Stimulated activated CD8-positive, alpha-beta memory T cell treated with anti-CD3 and anti-CD28 coated beads, Interleukin-15, amount 100 ng/mL, for 1 hour (primary cell): ENCODE measurements at regions not wholly inside any gene's neighbourhood (a gene's known extent, or its start where the extent isn't known, plus 50 kb on each side); places are given as distances from the start of the nearest gene placed in this dataset.
"Not testable (repeated sequence)": the region's sequence is repeated elsewhere in the genome, so short reads cannot be mapped to it uniquely, and the experiment has no call there.

ENCODE experiments used
- DNase-seq: peaks from one replicate; pipeline ENCODE4 v3.0.0-alpha.2; 2020; ENCODE audit warnings: low read depth

DNA sequence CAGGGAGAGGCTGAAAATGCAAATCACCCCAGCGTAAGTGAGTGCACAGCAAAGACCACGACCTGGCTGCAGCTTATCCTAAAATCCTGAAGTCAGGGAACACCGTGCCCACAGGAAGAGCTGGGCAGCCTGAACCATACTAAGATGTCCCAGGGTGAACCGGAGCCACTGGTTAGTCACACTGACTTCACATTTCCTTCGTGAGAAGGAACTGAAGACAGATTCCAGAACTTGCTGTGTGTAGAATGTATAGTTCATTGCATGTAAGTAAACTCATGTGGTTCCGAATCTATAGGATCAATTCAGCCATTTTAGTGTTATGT lies 84.6 kb upstream of the NDUFV2 start:
- DNase-seq, result no peak

DNA sequence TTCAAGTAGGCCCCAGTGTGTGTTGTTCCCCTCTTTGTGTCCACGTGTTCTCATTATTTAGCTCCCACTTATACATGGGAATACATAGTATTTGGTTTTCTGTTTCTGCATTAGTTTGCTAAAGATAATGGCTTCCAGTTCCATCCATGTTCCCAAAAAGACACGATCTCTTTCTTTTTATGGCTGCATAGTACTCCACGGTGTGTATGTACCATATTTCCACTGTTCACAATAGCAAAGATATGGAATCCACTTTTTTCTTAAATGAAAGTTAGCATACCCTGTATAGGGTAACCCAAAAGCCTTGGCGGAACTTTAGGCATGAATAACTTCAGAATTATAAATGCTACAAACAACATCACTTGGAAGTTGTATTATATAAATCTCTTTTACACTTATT lies 83.4 kb upstream of the NDUFV2 start:
- no peak for DNase-seq

DNA sequence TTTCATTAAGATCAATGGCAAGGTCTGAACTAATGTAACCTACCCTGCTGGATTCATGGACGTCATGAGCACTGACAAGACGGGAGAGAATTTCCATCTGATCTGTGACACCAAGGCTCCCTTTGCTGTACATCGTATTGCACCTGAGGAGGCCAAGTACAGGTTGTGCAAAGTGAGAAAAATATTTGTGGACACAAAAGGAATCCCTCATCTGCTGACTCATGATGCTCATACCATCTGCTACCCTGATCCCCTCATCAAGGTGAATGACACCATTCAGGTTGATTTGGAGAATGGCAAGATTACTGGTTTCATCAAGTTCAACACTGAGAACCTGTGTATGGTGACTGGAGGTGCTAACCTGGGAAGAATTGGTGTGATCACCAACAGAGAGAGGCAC lies 82.3 kb upstream of the NDUFV2 start:
- no peak for DNase-seq

DNA sequence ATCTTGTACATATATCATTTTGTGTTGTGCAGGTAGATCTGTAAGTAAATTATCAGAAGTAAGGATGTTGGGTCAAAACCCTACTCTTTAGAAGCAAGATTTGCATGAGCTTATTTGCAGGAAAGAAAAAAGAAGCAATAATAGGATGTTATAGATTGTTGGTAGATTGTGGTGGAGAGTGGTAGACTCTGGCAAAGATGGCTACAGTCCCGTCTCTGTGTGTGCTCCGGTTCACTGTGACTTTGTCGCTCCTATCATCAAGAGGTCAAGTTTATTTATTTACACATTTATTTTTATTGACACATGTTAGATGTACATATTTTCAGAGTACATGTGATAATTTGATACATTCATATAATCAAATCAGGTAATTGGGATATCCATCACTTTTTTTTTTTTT lies 81.0 kb upstream of the NDUFV2 start:
- no peak for DNase-seq

DNA sequence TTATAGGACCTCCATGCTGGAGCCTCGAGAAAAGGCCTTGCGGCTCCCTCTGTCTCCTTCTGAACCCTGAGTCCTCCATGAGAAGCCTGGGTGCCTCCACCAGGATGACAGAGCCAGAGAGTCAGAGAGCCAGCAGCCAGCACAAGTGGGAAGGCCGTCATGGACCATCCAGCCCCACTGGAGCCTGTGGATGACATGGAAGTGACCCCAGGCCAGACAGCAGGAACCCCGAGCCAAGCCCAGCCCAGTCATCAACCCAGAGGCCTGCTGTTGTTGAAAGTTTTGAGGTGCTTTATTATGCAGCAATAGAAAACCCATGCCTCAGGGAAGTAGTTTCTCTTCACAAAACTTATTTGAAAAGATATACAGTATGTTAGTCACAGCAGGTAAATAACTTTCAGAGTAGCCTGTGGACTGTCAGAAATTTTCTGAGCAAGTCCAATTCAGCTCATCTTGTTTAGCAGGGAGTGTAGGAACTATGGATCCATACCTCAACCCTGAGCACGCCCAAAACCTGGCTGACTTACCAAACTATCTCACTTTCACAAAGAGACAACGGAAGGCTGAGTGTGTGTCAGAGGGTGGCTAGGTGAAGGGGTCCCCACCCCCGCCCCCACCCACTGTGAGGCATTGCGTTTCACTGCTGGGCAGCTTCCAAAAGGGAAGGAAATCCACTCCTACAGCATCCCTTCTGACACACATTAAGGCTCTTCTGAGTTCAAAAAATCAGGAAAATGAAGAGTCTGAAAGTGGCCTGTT lies 79.9 kb upstream of the NDUFV2 start:
- no peak for DNase-seq

DNA sequence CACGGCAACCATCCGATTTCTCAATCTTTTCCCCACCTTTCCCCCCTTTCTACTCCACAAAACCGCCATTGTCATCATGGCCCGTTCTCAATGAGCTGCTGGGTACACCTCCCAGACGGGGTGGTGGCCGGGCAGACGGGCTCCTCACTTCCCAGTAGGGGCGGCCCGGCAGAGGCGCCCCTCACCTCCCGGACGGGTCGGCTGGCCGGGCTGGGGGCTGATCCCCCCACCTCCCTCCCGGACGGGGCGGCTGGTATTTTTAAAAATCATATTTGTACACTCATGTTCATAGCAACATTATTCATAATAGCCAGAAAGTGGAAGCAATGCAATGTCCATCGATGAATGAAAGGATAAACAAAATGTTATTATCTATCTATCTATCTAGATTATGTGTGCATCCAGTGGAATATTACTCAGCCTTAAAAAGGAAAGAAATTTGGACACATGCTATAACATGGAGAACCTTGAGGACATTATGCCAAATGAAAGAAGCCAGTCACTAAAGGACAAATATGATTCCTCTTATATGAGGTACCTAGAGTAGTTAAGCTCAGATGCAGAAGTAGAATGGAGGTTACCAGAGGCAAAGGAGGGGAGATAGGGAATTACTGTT lies 78.4 kb upstream of the NDUFV2 start:
- not testable (repeated sequence) for DNase-seq

DNA sequence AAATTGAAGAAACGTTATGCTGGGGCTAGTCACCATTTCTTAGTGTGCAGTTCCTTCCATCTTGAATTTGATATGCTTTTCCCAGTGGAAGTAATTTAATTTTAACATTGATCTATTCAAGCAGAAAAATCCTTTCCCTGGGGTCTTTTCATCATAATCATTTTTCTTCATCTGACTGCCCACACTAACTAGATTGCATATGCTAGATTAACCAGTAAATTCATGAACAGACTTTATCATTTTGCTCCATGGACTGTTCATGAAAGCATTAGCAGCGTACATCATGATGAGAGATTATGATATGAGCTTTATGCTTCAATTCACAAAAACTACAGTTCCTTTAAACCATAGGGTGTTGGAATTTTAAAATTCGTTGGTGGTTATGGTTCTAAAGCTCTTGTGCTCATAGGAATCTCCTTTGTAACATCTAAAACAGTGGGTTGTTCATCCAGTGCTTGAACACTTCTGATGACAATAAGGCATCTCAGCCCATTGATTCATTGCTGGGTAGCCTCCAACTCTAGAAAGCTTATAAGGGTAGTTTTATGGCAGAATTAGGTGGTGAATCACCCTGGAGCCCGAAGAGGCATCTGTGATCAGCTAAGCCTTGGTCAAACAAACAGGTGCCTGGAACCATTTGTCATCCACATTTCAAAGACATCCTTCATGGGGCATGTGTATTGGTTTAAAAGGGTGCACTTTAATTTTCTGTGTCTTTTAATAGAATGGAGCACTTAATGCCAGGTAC lies 77.2 kb upstream of the NDUFV2 start:
- DNase-seq, result no peak

DNA sequence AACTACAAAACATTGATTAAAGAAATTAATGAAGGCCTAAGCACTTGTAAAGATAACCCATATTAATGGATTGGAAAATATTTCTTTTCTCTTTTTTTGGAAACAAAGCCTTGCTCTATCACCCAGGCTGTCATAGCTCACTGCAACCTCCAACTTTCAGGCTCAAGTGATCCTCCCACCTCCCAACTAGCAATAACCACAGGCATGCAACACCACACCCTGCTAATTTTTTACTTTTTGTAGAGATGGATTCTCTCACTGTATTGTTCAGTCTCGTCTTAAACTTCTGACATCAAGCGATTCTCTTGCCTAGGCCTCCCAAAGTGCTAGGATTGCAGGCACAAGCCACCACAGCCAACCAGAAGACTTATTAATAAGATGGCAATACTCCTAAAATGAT lies 73.4 kb upstream of the NDUFV2 start:
- DNase-seq, result no peak

DNA sequence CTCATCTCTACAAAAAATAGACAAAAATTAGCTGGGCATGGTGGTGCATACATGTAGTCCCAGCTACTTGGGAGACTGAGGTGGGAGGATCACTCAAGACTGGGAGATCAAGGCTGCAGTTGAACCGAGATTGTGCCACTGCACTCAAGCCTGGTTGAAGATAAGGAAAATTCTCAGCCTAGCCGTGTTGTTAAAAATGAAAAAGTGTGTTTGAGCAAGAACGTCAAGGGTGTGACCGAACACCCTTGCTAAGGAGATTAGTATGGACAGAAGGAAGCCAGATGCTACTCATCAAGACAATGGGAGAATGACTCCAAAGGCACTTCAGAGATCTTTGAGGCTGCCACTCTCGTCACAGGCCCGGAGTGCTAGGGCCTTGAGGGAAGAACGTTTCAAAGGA lies 70.0 kb upstream of the NDUFV2 start:
- no peak for DNase-seq

DNA sequence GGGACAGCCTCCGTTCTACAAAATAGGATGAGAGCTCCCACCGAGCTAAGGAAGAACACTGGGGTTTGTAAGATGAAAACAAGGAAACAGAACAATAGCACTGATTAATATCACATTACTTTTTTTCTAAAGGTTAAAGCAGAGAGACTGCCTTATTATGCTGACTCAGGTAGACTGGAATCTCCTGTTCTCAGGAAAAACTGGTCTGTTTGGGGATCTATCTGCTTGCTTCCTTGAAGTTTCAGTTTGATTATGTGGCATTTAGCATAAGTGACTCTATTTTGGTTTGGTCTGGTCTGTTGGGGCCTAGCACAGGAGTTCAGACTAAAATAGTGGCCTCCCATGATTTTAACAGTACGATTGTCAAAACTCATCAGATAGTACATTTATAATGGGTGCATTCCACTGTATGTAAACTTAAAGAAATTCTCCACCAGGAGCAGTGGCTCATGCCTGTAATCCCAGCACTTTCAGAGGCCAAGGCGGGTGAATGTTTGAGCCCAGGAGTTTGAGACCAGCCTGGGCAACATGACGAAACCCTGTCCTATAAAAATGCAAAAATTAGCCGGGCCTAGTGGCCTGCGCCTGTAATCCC lies 64.1 kb upstream of the NDUFV2 start:
- DNase-seq, result no peak

DNA sequence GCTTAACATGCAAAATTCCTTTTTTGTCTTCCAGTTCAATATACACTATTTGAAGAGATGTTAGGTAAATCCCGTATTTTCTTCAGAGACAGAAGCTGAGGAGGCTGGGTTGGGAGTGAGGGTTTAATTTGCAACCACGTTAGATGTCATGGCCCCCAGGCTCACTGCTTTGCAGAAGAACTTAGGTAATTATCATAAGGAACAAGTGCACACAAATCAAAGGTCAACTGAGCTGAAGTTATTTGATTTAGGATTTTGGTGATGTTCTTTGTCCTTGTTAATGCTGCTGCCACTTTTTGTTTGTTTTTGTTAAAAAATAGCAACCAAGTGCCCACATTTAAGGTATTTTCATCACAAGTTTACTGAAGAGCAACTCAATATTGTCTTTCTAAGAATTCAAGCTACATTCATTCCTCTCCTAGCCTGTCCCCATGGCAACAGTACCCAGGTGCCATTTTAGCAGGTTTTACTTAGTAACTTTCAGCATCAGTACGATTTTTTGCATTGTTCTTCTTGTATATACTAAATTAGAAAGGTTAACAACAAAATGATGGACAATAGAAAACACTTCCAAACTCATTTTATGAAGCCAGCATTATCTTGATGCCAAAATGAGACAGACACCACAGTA lies 62.9 kb upstream of the NDUFV2 start:
- DNase-seq, result no peak

DNA sequence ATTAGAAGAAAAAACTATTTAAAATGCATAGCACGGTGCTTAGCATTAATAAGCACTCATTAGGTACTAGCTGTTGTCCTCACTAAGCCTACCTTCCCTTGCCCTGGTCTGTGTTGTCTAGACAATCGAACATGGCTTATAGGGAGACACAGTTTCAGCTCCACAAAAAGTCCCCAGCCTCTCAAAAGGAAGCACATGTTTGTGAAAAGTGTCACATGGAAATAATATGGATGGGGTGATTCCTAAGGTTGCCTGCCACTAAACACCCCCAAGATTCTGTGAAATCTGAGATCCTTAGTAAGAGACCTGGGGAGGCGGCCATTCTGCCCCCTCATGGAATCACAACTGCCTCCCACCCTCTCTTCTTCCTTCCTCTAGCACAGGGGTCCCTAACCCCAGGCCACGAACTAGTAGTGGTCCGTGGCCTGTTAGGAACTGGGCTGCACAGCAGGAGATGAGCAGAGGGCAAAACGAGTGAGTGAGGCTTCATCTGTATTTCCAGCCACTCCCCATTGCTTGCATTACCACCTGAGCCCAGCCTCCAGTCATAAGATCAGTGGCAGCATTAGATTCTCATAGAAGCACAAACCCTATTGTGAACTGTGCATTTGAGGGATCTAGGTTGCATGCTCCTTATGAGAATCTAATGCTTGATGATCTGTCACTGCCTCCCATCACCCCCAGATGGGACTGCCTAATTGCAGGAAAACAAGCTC lies 59.6 kb upstream of the NDUFV2 start:
- DNase-seq, result no peak

DNA sequence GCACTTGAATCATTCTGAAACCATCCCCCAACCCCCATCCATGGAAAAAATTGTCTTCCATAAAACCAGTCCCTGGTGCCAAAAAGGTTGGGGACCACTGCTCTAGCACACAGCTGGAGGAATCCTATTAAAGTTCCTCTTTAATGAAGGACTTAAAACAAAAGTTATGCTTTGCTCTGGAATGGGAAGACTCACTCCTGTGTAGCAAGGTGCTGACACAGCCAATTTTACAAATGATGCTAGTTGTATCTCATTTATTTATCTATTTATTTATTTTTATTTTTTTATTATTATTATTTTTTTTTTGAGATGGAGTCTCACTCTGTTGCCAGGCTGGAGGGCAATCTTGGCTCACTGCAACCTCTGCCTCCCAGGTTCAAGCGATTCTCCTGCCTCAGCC lies 58.9 kb upstream of the NDUFV2 start:
- DNase-seq, result no peak

DNA sequence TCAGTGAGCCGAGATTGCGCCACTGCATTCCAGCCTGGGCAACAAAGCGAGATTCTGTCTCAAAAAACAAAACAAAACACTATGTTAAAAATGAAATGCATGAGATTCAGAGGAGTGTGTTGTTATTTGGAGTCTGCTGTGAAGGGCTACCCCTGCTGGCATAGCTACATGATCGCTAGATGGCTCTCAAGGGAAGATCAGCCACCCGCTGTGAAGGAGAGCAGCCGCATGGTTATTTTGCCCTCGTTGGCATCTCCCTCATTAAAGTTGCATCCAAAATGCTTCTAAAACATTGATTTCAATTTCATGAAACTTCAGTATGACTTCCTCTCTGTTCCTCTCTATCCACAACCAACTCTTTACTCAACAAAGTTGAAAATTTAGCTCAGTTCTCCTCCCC lies 54.8 kb upstream of the NDUFV2 start:
- no peak for DNase-seq

DNA sequence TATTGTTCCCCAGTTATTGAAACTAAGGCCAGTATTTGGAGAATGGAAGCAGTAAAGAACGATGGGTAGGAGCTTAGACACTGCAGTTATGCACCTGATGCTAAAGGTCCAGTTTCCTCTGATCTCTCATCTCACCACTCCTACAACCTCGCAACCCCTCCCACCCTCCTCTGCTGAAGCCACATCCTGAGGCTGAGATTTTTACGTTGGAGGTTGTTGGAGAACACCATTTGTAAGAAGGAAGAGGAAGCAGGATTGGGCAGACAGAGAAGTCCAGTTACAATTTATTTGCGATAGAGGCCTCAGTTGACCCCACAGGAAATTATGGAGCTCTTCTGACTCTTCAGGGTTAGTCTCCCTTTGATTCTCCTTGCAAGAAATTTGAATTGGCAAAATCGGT lies 54.3 kb upstream of the NDUFV2 start:
- no peak for DNase-seq

DNA sequence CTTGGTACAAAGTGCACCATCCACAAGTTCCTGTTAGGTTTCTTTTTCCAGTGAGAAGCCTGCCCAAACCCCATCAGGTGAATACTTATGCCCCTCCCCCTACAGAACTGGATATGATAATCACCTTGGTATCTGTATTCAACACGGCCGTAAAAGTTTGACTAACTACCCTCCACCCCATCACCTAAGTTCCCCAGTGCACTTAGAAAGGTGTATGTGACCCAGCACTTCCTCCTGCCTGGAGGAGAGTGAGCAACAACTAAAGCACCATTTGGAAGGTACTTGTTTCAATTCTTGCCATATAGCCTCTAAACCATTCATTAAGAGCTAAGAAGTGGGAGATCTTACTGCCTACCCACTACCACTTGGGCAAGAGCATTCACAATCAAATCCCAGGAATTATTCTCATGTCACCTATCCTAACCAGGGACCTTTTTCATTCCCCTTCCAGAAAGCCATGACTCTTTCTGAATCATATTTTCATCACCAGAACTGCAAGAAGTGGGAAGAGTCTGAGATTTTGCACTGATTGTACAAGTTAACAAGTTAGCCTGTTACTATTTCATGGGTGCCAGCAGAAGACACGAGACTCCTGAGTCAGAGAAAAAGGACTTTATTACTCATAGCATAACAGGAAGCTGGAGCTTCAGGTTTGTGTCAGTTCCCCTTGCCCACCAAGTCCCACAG lies 53.5 kb upstream of the NDUFV2 start:
- no peak for DNase-seq

DNA sequence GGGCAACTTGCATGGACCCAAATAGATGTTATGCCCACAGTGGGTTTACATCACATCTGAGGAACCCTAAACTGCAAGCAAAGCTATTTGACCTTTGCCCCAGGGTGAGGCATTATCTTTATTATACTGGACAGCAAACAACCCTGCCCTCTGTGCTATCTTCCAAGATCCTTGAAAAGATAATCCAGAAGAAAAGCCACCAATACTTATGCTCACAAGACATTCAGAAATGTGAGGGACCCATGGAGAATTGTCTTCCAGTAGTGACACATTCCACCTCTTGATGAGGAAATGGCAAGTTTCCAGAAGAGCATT lies 53.0 kb upstream of the NDUFV2 start:
- DNase-seq, result no peak

DNA sequence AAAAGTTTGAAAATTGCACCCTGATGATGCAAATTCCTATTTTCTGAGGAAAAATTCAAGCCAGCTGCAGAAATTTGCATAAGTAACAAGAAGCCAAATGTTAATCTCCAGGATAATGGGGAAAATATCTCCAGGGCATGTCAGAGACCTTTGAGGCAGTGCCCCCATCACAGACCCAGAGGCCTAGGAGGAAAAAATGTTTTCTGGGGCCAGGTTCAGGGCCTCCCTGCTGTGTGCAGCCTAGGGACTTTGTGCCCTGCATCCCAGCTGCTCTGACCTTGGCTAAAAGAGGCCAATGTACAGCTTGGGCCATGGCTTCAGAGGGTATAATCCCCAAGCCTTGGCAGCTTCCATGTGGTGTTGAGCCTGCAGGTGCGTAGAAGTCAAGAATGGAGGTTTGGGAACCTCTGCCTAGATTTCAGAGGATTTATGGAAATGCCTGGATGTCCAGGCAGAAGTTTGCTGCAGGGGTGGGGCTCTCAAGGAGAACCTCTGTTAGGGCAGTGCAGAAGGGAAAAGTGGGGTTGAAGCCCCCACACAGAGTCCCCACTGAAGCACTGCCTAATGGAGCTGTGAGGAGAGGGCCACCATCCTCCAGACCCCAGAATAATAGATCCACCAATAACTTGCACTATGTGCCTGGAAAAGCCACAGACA lies 51.7 kb upstream of the NDUFV2 start:
- DNase-seq, result not testable (repeated sequence)
